Upper lobe of right lung (tissue), 1 donor: ENCODE measurements at regions not wholly inside any gene's neighbourhood (a gene's known extent, or its start where the extent isn't known, plus 50 kb on each side); places are given as distances from the start of the nearest gene placed in this dataset.
"Not testable (repeated sequence)": the region's sequence is repeated elsewhere in the genome, so short reads cannot be mapped to it uniquely, and the experiment has no call there.

ENCODE experiments used
- ATAC-seq: fragments of 200-7000 bp; cut with Tn5 transposase; one replicate; pipeline ENCODE4 v1.9.1; 2020; ENCODE audit warnings: mild to moderate bottlenecking, moderate library complexity
- DNase-seq: peaks from one replicate; pipeline ENCODE4 v3.0.0-alpha.2; 2020
- H3K27ac ChIP-seq: fragments of 200-600 bp; one replicate; pipeline ENCODE4 v1.8.0; 2022
- H3K27me3 ChIP-seq: fragments of 200-600 bp; one replicate; pipeline ENCODE4 v1.8.0; 2022; ENCODE audit warnings: mild to moderate bottlenecking
- H3K36me3 ChIP-seq: fragments of 200-600 bp; one replicate; pipeline ENCODE4 v1.8.0; 2022
- H3K4me1 ChIP-seq: fragments of 200-600 bp; one replicate; pipeline ENCODE4 v1.8.0; 2022
- H3K4me3 ChIP-seq: fragments of 200-600 bp; one replicate; pipeline ENCODE4 v1.8.0; 2022; ENCODE audit warnings: mild to moderate bottlenecking
- H3K9me3 ChIP-seq: fragments of 200-600 bp; one replicate; pipeline ENCODE4 v1.8.0; 2022
- CTCF ChIP-seq: fragments of 200-600 bp; IDR thresholded peaks from one replicate; pipeline ENCODE4 v1.8.0; 2022; ENCODE audit warnings: antibody characterized with exemption
- intact Hi-C: fragments of 100-400 bp; cut with DNase I; formaldehyde crosslinking; loops from one replicate; pipeline ENCODE4 v1.11.0; 2022
- donor health status: DM: no; HTN: yes; CAD: no; lungs with severe emphysema.

GRCh38 chr12:33514893-33515292 is 75.3 kb upstream of the SYT10 start:
- Histone ChIP-seq H3K36me3 (no peaks in the 10 kb centered on the region), H3K4me1 (no peaks in the 10 kb centered on the region), H3K9me3 (no peaks in the 10 kb centered on the region), H3K27me3 (no peaks in the 10 kb centered on the region), H3K4me3 (no peak overlapping the region), H3K27ac (no peak overlapping the region)
- DNase-seq (no peak), ATAC-seq (no peak)
- intact Hi-C loops, result no loop called here
- TF ChIP-seq CTCF, result peak; percentile 17

- Histone ChIP-seq H3K27ac (no peak overlapping the region), H3K27me3 (no peaks in the 10 kb centered on the region), H3K36me3 (no peaks in the 10 kb centered on the region), H3K4me1 (no peaks in the 10 kb centered on the region), H3K9me3 (no peaks in the 10 kb centered on the region), H3K4me3 (no peak overlapping the region)
- TF ChIP-seq CTCF, result no peak
- intact Hi-C loops, result no loop called here
- no peak for ATAC-seq
- no peak for DNase-seq
Measured at GRCh38 chr12:33519566-33519965, 79.9 kb upstream of the SYT10 start.

- H3K4me3 ChIP-seq, ATAC-seq, H3K27me3 ChIP-seq, H3K36me3 ChIP-seq, intact Hi-C loops, H3K4me1 ChIP-seq, H3K9me3 ChIP-seq, H3K27ac ChIP-seq, DNase-seq: not testable (repeated sequence)
Measured at GRCh38 chr12:33520505-33521302, 81.1 kb upstream of the SYT10 start.

GRCh38 chr12:33529031-33529430 is 89.4 kb upstream of the SYT10 start:
- intact Hi-C loops, result no loop called here
- no peaks in the 10 kb centered on the region for H3K9me3 ChIP-seq
- DNase-seq, result no peak
- no peak for TF ChIP-seq CTCF
- H3K4me1 ChIP-seq, result no peaks in the 10 kb centered on the region
- no peak overlapping the region for H3K4me3 ChIP-seq
- peak; percentile 36 for ATAC-seq
- H3K36me3 ChIP-seq, result no peaks in the 10 kb centered on the region
- H3K27ac ChIP-seq, result no peak overlapping the region
- no peaks in the 10 kb centered on the region for H3K27me3 ChIP-seq

- no peak for TF ChIP-seq CTCF
- DNase-seq (no peak), ATAC-seq (peak; percentile 75)
- intact Hi-C loops, result no loop called here
- Histone ChIP-seq H3K4me3 (no peak overlapping the region), H3K9me3 (no peaks in the 10 kb centered on the region), H3K27ac (no peak overlapping the region), H3K4me1 (no peaks in the 10 kb centered on the region), H3K36me3 (no peaks in the 10 kb centered on the region), H3K27me3 (no peaks in the 10 kb centered on the region)
Measured at GRCh38 chr12:33529810-33530209, 90.2 kb upstream of the SYT10 start.

GRCh38 chr12:33531261-33531660 is 91.6 kb upstream of the SYT10 start:
- no peak for ATAC-seq
- Histone ChIP-seq H3K4me1 (no peaks in the 10 kb centered on the region), H3K27ac (no peak overlapping the region), H3K9me3 (no peaks in the 10 kb centered on the region), H3K36me3 (no peaks in the 10 kb centered on the region), H3K4me3 (no peak overlapping the region), H3K27me3 (no peaks in the 10 kb centered on the region)
- no peak for TF ChIP-seq CTCF
- intact Hi-C loops, result no loop called here
- no peak for DNase-seq
